ENCODE measurements at regions not wholly inside any gene's neighbourhood (a gene's known extent, or its start where the extent isn't known, plus 50 kb on each side); places are given as distances from the start of the nearest gene placed in this dataset.

DNA sequence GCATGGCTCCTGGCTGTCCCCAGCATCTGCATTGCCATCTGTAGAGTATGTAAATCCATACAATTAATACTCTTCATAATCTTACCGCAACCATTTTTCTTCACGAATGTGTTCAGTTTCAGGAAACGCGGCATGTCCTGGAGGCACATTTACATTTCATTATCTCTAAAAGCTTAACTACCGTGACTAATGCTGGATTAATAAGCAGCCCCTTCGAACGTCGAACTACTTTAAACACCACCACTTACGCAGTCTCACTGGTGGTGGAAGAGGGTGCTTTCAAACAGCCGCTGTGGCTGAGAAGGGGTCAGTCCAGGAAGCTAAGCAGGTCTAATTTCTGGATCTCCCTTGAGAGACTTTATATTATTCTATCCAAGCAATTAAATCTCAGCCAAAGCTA is 85.6 kb downstream of the C5orf15 start:
- no peak for DNase-seq (ENCODE audit: low read depth, low spot score)
- no peak overlapping the region for H3K27ac ChIP-seq

- H3K27ac ChIP-seq, result no peak overlapping the region
- no peak for DNase-seq (ENCODE audit: low read depth, low spot score)
These were observed 86.1 kb downstream of the C5orf15 start for GRCh38 chr5:133882389-133882695.

GRCh38 chr5:133881576-133882388 is 86.6 kb downstream of the C5orf15 start:
- no peak overlapping the region for H3K27ac ChIP-seq
- DNase-seq (ENCODE audit: low read depth, low spot score), result no peak

DNA sequence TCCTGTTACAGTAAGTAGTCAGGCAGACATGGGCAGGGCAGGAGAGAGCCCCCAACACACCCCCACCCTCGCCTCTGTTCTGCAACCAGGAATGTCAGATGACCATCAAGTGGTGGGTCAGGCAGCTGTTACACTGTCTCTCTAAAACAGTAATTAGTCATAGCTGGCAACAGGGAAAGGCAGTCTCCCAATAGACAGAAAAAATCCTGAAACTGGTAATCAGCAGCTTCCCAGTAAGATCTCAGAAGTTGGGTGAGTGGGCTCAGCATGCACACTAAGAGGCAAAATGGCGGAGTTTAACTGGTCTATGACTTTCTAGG is 90.2 kb downstream of the C5orf15 start:
- DNase-seq (ENCODE audit: low read depth, low spot score), result no peak
- no peak overlapping the region for H3K27ac ChIP-seq

DNA sequence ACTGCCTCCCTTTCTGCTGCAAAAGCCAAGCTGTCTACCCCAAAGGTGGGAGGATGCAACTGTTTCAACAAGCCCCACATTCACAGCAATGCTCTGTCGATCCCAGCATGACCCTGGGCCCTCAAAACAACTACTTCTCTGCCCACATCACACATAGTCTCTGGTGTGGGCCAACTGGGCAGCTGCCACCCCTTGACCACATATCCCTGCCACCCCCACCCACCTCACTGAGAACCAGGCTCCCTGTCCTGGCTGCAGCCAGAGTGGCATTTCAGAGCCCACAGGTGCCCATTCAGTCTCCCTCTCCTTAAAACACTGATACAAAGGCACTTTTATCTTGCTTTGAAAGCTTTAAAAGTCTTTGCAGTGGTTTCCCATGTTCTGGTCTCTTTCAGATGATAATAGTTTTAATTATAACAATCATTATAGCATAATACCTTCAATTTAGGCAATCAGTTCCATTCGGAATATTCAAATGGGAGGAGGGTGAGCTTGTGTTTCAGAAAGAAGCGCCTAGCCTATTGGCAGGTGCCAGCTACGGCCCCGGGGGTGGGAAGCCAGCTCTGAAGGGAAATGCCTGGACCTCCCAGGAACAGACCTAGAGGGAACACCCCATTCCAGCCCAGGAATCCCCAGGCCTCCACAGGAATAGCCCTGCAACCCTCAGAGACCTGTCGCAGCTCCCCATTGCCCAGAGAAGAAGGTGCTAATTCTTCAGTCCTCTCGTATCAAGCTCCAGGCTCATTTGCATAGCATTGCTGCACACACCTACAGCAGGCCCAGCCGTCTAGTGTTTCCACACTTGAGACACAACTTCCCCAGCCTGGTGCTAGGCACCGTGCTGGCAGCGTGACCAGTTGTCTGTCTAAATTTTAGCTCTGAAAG is 90.8 kb downstream of the C5orf15 start:
- H3K27ac ChIP-seq, result no peak overlapping the region
- DNase-seq (ENCODE audit: low read depth, low spot score), result no peak

- no peak overlapping the region for H3K27ac ChIP-seq
- no peak for DNase-seq (ENCODE audit: low read depth, low spot score)
These were observed 92.2 kb downstream of the C5orf15 start for GRCh38 chr5:133876266-133876665.

DNA sequence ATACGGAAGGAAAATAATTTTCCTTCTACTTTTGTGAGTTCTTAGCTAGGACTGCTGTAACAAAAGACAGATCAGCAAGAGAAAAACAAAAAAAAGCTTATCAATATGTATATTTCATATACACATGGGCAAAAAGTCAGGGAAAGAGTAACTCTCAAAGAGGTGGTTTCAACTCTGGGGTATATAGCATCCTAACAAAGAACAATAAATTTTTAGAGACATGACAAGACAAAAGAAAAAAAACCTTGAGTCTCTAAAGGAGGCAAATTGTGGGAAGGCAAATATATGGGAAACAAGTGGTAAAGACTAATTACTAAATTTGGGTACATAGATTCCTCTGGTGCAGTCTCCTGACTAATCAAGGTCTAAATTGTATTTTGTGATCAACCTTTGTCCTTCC is 93.2 kb downstream of the C5orf15 start:
- no peak overlapping the region for H3K27ac ChIP-seq
- DNase-seq (ENCODE audit: low read depth, low spot score), result no peak

GRCh38 chr5:133873449-133873848 is 95.0 kb downstream of the C5orf15 start:
- no peak for DNase-seq (ENCODE audit: low read depth, low spot score)
- H3K27ac ChIP-seq, result no peak overlapping the region

DNA sequence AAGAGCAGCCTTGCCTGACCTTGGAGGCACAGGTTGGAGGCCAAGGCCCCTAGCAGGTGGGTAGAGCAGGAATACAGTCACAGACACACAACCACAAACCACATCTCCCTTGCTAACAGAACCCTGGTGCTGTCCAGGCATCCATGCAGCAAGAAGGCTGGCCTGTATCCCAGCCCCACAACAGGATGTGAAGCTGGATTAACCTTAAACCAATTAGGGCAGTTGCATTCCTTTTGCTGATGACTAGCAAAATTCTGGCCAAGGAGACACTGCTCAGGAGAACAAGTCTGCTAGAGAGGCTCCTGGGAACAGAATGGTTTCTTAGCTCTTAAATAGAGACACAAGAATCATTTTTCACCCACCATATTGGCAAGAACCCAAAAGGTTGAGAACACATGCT is 97.8 kb downstream of the C5orf15 start:
- DNase-seq (ENCODE audit: low read depth, low spot score), result no peak

GRCh38 chr5:133869519-133870335 is 98.7 kb downstream of the C5orf15 start:
- DNase-seq (ENCODE audit: low read depth, low spot score), result no peak
- H3K27ac ChIP-seq, result no peak overlapping the region

More for the DNA sequence above, 97.8 kb downstream of the C5orf15 start:
- H3K27ac ChIP-seq, result no peak overlapping the region

- H3K27ac ChIP-seq, result no peak overlapping the region
- DNase-seq (ENCODE audit: low read depth, low spot score), result no peak
These were observed 99.4 kb downstream of the C5orf15 start for GRCh38 chr5:133868946-133869518.

DNA sequence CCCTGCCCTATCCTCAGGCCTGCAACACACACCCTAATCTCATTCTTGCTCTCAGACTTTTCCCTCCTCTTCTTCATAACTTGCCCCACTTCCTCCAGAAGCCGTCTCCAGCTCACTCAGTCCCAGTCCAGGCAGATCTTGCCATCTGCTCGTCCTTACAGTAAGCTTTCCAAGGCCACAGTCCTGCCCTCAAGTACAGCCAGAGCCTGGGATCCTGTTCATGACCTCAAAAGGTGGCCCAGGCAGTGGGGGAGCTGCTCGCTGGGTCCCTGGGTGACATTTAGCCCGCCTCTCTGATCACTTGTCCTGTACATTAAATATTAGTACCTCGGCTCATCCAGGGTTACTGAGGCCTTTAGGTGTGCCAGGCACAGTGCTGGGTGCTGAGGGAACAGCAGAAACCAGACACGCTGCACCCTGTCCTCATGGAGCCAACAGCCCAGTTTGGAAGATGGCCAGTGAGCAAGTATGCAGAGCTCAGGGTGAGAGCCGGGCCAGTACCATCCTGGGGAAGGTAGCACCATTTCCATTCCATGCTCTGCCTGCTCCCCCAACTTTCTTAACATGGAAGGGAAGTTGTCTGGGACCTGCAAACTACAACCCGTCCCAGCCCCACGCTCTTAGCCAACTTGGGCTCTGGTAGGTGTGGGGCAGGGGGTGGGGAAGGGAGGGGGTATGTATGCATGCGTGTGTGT is 100.4 kb downstream of the C5orf15 start:
- no peak overlapping the region for H3K27ac ChIP-seq
- no peak for DNase-seq (ENCODE audit: low read depth, low spot score)

- DNase-seq (ENCODE audit: low read depth, low spot score), result no peak
These were observed 101.1 kb downstream of the C5orf15 start for GRCh38 chr5:133867341-133867740.

DNA sequence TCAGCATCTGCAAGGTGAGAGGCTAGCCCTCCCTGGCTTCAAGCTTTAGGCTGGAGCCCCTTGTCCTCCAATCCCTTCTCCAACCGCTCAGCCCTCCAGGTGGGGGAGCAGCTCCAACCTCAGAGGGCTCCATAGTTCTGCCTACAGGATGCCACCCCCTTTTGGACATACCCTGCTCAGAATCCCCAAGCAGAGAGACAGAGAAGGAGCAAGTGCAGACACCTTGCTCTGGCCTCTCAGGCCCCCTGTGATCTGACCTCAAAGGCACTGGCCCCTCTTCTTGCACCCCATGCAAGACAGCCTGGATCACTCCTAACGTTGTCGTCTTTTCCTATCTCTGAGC is 101.6 kb downstream of the C5orf15 start:
- DNase-seq (ENCODE audit: low read depth, low spot score), result no peak
- no peak overlapping the region for H3K27ac ChIP-seq

More at GRCh38 chr5:133867341-133867740, 101.1 kb downstream of the C5orf15 start:
- no peak overlapping the region for H3K27ac ChIP-seq

- DNase-seq (ENCODE audit: low read depth, low spot score), result no peak
- H3K27ac ChIP-seq, result no peak overlapping the region
These were observed 102.1 kb downstream of the C5orf15 start for GRCh38 chr5:133866160-133866902.

DNA sequence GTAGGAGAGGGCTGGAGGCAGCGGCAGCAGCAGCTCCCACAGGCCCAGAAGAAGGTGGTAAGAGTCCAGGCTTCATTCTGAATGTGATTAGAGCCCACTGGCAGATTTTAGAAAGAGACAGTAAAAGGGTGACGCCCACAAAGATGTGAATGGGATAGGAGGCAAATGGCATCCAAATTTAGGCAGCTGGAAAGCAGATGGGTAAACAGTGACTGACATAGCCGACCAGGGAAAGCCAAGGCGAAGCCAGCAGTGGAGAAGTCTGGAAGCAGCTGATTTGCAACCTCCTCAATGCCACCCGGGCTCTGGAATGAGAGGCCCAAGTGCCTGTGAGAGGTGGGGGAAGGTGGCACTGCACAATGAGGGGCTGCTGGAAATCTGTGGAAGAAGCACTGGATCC is 103.3 kb downstream of the C5orf15 start:
- no peak overlapping the region for H3K27ac ChIP-seq
- DNase-seq (ENCODE audit: low read depth, low spot score), result no peak

DNA sequence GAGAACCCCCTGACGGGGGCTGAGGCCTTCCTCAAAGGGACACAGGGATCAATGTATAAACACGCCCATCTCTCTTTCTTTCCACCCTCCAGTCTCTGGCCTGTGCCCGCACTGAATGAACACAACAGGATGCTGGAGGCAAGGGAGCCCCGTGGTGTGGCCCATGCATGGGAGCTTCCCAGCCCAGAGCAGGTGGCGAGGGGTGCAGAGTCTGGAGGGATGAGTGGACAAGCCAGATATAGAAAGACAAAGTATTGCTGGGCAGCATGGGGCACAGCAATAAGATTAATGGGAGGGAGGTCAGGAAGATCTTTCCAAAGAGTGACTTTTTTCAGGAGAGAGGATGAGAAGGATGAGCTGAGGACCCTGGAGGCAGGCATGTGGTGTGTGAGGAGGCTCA is 103.7 kb downstream of the C5orf15 start:
- no peak overlapping the region for H3K27ac ChIP-seq
- no peak for DNase-seq (ENCODE audit: low read depth, low spot score)

GRCh38 chr5:133863857-133864585 is 104.4 kb downstream of the C5orf15 start:
- DNase-seq (ENCODE audit: low read depth, low spot score), result no peak
- H3K27ac ChIP-seq, result no peak overlapping the region

Measured in epithelial cell of prostate (primary cell).